Ureter (tissue), 1 donor: ENCODE measurements at regions not wholly inside any gene's neighbourhood (a gene's known extent, or its start where the extent isn't known, plus 50 kb on each side); places are given as distances from the start of the nearest gene placed in this dataset.
"Not testable (repeated sequence)": the region's sequence is repeated elsewhere in the genome, so short reads cannot be mapped to it uniquely, and the experiment has no call there.

Experiments used
- DNase-seq: peaks from one replicate; pipeline ENCODE4 v3.0.0-alpha.2; 2020; ENCODE audit warnings: low spot score
- donor health status: DM: yes; HTN: yes; CAD: no.

DNA sequence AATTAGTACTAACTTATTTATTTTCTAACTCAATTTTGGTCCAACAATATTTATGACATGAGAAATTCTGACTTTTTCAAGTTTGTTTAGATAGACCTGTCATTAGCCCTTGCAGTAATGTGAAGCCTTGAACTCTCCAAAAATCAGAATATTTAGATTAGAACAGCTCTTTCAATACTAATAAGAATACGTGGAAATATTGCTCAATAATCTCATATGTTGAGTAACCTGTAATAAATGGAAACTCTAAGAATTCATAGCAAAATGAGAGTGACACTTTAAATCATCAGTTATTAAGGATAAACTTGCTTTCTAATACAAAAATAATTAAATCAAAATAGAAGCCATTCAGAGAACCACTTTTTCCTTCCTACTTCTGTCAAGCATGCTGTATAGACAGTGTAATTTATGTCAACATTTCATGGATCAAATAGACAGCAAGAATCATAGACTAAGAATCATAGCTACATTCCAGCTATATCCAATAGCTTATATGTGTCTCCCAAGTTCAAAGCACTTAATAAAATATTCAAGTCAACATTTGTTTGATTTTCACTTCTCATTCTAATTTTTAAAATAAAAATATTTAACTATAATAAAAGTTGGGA is 710.3 kb upstream of the SOX11 start:
- no peak for DNase-seq

GRCh38 chr2:4988444-4988843 is 703.7 kb upstream of the SOX11 start:
- not testable (repeated sequence) for DNase-seq

DNA sequence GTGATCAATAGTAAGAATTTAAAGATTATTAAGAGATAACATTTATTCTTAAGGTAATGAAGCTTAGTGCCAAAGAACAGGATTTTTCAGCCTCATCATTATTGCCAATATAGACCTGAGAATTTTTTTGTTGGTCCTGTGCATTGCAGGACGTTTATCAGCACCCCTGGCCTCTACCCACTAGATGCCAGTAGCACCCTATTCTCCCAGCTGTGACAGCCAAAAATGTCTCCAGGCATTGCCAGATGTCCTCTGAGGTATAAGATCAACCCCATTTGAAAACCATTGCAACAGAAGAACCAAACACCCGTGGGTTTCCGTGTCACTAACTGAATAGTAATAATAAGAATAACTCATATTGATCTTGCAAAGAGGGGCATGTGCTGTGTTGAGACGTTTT is 700.0 kb upstream of the SOX11 start:
- DNase-seq = no peak

DNA sequence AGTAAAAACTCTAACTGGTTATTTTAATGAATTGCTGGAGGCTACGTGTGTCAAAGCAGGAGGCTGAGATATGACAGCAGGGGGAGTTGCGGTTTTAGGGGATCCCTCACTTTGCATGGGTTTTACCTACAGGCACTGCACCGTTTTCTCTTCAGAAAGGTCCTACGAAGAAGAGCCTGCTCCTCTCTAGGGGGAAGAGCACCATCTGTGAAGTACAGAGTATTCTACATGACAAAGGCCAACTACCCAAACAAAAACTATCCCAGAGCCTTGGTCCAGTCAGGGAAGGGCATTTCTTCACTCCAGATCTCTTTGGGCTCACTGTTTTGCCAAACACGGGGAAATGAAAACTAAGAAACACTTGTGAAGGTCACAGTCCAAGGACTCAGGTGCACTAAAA is 696.7 kb upstream of the SOX11 start:
- no peak for DNase-seq

GRCh38 chr2:5007596-5007995 is 684.6 kb upstream of the SOX11 start:
- DNase-seq = no peak

DNA sequence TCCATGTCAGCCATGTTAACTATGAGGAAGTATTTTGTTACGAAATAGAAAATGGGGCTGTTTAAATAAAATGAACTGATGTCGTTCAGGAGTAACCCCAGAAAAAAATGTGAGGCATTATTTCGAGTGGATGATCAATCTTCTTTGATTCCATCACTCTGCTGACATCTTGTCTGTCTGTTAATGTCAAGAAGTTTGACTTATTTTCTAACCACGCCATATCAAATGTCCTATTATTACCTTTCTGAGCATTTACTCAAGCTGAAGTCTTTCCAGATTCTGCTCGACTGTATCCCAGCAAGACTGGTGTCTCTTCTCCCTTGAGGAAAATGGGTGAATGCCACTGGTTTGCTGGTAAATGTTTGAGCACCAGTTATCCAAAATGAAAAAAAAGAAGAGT is 672.9 kb upstream of the SOX11 start:
- no peak for DNase-seq

- no peak for DNase-seq
These were observed 671.9 kb upstream of the SOX11 start for GRCh38 chr2:5020116-5020875.

GRCh38 chr2:5021136-5021535 is 671.0 kb upstream of the SOX11 start:
- DNase-seq = no peak

- DNase-seq = no peak
These were observed 670.1 kb upstream of the SOX11 start for GRCh38 chr2:5022061-5022460.

GRCh38 chr2:5022708-5023635 is 669.2 kb upstream of the SOX11 start:
- DNase-seq = not testable (repeated sequence)

DNA sequence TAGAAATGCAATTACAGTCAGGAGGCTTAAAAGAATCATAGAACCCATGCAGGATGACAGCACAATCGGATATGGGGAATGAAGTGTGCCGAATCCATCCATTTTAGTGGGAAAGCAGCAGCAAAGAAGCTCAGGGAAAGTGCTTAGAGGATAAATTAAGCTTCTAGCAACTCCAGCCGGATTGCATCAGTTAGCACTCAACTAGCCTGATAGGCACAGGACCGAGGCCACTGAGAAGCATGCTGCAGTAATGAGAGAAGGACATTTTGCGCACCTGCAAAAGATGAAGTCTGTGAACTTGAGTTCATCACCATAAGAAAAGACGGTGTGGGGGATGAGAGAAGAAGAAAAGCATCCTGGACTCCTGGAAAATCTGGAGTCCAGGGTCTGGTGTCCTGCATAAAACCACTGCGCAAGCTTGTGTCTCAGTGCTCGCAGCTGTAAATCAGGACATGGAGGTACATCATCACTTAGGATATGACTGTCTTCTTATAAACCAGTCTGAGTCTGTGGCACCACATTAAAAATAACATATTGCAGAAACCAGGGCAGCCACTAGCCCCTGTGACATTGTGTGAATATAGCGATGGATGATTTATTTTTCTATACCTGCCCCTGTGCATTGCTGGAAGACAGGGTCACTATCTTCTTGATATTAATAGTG is 665.5 kb upstream of the SOX11 start:
- DNase-seq = no peak

DNA sequence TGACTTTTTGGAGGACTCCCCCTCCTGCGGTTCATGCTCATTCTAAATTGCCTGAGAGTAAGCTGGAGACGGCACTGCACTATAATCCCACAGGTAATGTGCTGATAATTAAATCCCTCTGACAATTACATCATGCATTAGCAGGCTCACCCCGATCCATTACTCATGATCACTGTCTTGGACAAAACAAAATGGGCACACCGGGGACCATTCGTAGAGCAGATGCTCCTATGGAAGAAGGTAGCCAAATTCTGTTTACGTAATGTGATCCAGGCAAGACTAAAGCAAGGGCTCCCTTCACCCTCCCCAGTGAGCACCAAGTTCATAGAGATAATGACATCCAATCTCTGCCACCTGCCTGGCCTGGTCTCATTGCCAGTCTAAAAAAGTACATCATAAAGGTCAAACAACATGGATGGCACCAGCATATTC is 657.1 kb upstream of the SOX11 start:
- DNase-seq = no peak

GRCh38 chr2:5036256-5036655 is 655.9 kb upstream of the SOX11 start:
- no peak for DNase-seq

DNA sequence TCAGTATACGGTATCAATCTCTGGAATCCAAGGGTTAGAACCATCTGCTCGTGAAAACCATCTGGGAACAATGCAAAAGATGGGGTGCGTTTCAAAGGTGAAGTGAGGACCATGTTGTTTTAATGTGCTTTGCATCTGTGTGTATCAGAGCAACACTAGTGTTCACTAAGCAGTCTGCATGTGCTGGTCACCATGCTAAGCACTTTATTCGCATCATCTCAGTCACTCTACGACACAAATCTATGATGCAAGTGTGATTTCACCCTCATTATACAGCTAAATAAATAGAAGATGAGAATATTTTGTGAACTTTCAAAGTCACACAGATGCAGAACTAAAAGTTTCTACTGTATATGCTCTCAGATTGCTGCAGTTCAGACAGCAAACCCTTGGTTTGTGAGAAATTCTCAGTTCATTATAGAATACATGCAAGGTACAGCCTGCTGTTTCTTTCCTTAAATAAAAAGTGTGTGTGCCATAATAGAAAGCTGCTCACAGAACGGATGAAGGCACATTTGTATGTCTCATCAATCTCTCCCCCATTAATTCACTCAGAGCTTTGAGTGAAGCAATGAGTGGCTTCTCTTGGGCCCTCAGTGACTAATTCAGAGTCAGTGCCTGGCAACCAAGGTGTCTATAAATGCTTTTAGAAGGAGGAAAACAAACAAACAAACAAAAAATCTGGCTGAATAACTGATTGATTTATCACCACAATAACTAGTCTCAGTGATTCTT is 652.8 kb upstream of the SOX11 start:
- no peak for DNase-seq

DNA sequence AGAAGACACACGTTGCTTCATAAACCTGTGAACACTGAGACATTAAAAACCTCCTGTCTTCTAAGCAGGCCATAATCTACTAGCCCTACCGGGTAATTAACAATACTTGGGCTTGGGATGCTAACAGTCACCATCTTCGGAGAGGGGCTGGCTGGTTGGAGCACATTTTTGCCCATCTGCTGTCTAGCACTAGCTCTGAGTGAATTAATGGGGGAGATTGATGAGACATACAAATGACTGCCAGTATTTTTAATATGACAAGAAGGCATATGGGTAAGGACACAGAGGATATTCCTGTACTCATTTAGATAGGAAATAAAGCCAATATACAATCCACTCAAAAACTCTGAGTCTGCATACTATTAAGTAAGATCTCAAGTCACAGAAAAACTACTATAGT is 651.6 kb upstream of the SOX11 start:
- no peak for DNase-seq

GRCh38 chr2:5041501-5041900 is 650.7 kb upstream of the SOX11 start:
- no peak for DNase-seq

DNA sequence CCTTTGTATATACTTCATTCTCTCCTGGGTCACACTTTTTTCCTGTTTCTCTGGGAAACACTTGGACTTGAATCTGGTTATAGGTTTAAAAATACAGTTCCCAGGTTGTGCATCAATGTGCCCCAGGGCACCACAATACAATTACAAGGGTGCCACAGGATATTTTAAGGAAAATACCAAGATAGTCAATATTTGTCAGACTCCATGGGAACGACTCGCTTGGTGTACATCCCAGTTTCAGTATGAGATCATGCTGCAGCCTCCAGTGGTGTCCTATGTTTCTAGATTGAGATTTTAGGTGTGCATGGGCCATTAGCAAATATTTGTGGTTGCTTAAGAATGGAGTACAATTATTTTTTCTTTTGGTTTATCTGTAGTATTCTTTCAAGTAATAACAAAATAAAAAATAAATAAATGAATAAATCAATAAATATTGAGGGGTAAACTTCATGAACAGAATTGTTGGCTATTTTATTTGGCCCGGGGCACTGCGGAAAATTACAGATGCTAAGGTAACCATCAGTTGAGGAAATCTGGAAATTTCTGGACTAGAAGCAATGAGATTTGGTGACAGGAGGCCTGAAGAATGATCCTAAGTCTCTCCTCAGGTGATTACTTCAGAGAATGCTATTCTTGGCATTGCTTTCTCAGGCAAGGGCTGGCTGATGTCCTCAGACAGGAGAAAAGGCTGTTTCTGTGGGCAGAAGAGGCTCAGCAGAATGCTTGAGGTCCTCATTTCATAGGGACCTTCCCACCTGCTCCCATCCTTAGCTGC is 649.3 kb upstream of the SOX11 start:
- DNase-seq = no peak

DNA sequence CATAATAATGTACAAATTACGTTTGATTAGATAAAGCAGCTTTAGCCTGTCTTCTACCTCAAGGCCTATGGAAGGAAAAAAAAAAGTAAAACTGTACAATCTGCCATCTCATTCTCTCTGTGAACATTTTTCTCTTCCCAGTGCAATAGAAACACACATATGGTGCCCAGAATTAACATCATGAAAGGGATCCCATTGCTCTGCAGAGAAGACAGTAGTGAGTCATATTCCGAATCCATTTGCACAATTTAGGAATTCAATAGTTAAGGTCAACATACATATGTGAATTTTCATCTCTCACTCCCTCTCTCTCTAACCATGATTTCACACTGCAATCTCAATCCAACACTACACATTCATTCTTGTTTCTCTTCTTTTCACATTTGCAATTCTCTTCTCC is 640.9 kb upstream of the SOX11 start:
- DNase-seq = no peak

GRCh38 chr2:5052905-5053304 is 639.3 kb upstream of the SOX11 start:
- no peak for DNase-seq

GRCh38 chr2:5057891-5058351 is 634.3 kb upstream of the SOX11 start:
- no peak for DNase-seq
